A549 (cell line): ENCODE measurements at regions not wholly inside any gene's neighbourhood (a gene's known extent, or its start where the extent isn't known, plus 50 kb on each side); places are given as distances from the start of the nearest gene placed in this dataset.

Source experiments
- ATAC-seq, 2 experiments: fragments of 200-7000 bp in 1 of 2; fragments of >200 bp in 1 of 2; cut with Nextera tagmentation in 1 of 2; cut with Tn5 transposase in 1 of 2; 3 replicates each; pipeline versions ENCODE4 v1.8.0 to v1.9.1; 2018 to 2020; ENCODE audit warnings: mild to moderate bottlenecking in 1 of 2, moderate library complexity in 1 of 2
- CTCF ChIA-PET: fragments of 300-600 bp; sonication (Branson Sonifier 250); formaldehyde crosslinking; extraction: SDS; loops from one replicate; lab custom pipeline; 2021; ENCODE audit warnings: antibody characterized with exemption, inconsistent platforms; lab: Yijun Ruan, JAX
- POLR2A ChIA-PET: fragments of 350-600 bp; formaldehyde crosslinking; extraction: SDS; loops from one replicate; lab custom pipeline; 2021; ENCODE audit warnings: antibody characterized with exemption, inconsistent platforms; lab: Yijun Ruan, JAX
- DNase-seq, 2 experiments: peaks; one replicate each; pipeline versions ENCODE4 v3.0.0 to v3.0.0-alpha.2; 2011 to 2016; ENCODE audit warnings: low read depth in 1 of 2, low spot score in 1 of 2
- FAIRE-seq: peaks from 2 replicates; lab custom pipeline; 2011; peaks lifted over from hg19 to GRCh38; lab: Jason Lieb, UNC
- H3K27ac ChIP-seq, 2 experiments: fragments of >200 bp; sonication (Bioruptor Twin); formaldehyde crosslinking; 3 replicates each; pipeline ENCODE4 v1.5.1; 2016 to 2017
- H3K4me1 ChIP-seq: fragments of >200 bp; sonication (Bioruptor Twin); formaldehyde crosslinking; 3 replicates; pipeline ENCODE4 v1.6.1; 2016
- H3K4me2 ChIP-seq: fragments of >200 bp; sonication (Bioruptor Twin); formaldehyde crosslinking; 3 replicates; pipeline ENCODE4 v1.6.1; 2016
- H3K4me3 ChIP-seq: fragments of >200 bp; sonication (Bioruptor Twin); formaldehyde crosslinking; 3 replicates; pipeline ENCODE4 v1.5.1; 2016
- H3K9me3 ChIP-seq: fragments of >200 bp; sonication (Bioruptor Twin); formaldehyde crosslinking; 3 replicates; pipeline ENCODE4 v1.6.1; 2016
- BCL3 ChIP-seq: fragments of >200 bp; sonication (Bioruptor Twin); formaldehyde crosslinking; IDR thresholded peaks from 3 replicates; pipeline ENCODE4 v1.6.1; 2016
- CHD2 ChIP-seq: fragments of 150-350 bp; IDR thresholded peaks from 2 replicates; pipeline ENCODE4 v1.6.1; 2014; ENCODE audit warnings: low read length; ENCODE audit not compliant: partially characterized antibody
- CTCF ChIP-seq: fragments of >200 bp; sonication (Bioruptor Twin); formaldehyde crosslinking; IDR thresholded peaks from 3 replicates; pipeline ENCODE4 v1.5.1; 2016
- ELK1 ChIP-seq: fragments of 150-350 bp; IDR thresholded peaks from 2 replicates; pipeline ENCODE4 v1.6.1; 2014; ENCODE audit warnings: low read depth, mild to moderate bottlenecking, low read length
- FOXS1 ChIP-seq: fragments of 250-450 bp; sonication (Bioruptor Pico); IDR thresholded peaks from 2 replicates; pipeline ENCODE4 v1.5.0; 2020; ENCODE audit warnings: mild to moderate bottlenecking, moderate library complexity
- HDAC2 ChIP-seq: fragments of 200-600 bp; sonication (generic); IDR thresholded peaks from 2 replicates; pipeline ENCODE4 v1.6.1; 2016
- HES2 ChIP-seq: fragments of >200 bp; sonication (Bioruptor Twin); formaldehyde crosslinking; IDR thresholded peaks from 2 replicates; pipeline ENCODE4 v1.6.1; 2016
- HEYL ChIP-seq: fragments of 250-450 bp; sonication (Bioruptor Pico); IDR thresholded peaks from 2 replicates; pipeline ENCODE4 v1.8.0; 2021; ENCODE audit warnings: mild to moderate bottlenecking, moderate library complexity
- HOXA7 ChIP-seq: fragments of 250-450 bp; sonication (Bioruptor Pico); IDR thresholded peaks from 2 replicates; pipeline ENCODE4 v1.5.0; 2020; ENCODE audit warnings: mild to moderate bottlenecking, moderate library complexity
- KDM1A ChIP-seq: fragments of 200-600 bp; sonication (generic); IDR thresholded peaks from 2 replicates; pipeline ENCODE4 v1.6.1; 2016; ENCODE audit warnings: low read depth, mild to moderate bottlenecking
- KDM5A ChIP-seq: fragments of 200-600 bp; sonication (generic); IDR thresholded peaks from 2 replicates; pipeline ENCODE4 v1.6.1; 2016; ENCODE audit warnings: antibody characterized with exemption, mild to moderate bottlenecking
- MAFK ChIP-seq: fragments of 450-650 bp; IDR thresholded peaks from 2 replicates; pipeline ENCODE4 v1.6.1; 2014; ENCODE audit not compliant: partially characterized antibody
- MAZ ChIP-seq: fragments of 150-350 bp; IDR thresholded peaks from 2 replicates; pipeline ENCODE4 v1.6.1; 2014; ENCODE audit warnings: antibody characterized with exemption, low read depth, low read length, borderline replicate concordance
- PBX3 ChIP-seq: IDR thresholded peaks from 2 replicates; pipeline ENCODE4 v1.6.1; 2012
- PHF8 ChIP-seq: fragments of 200-600 bp; sonication (generic); IDR thresholded peaks from 2 replicates; pipeline ENCODE4 v1.6.1; 2016; ENCODE audit warnings: low read depth, mild to moderate bottlenecking, antibody characterized with exemption, moderate library complexity, borderline replicate concordance
- RAD21 ChIP-seq, 2 experiments: fragments of >200 bp in 1 of 2; sonication (Bioruptor Twin) in 1 of 2; formaldehyde crosslinking in 1 of 2; IDR thresholded peaks in 1 of 2; conservative IDR thresholded peaks in 1 of 2; 2 replicates in 1 of 2; 3 replicates in 1 of 2; pipeline ENCODE4 v1.6.1; 2012 to 2018; ENCODE audit warnings: inconsistent platforms in 1 of 2
- REST ChIP-seq: fragments of 200-600 bp; sonication (generic); IDR thresholded peaks from 2 replicates; pipeline ENCODE4 v1.6.1; 2016; ENCODE audit warnings: antibody characterized with exemption, mild to moderate bottlenecking, moderate library complexity
- SREBF2 ChIP-seq: fragments of 450-650 bp; IDR thresholded peaks from 2 replicates; pipeline ENCODE4 v1.6.1; 2014; ENCODE audit warnings: mild to moderate bottlenecking, moderate library complexity
- ZC3H11A ChIP-seq: fragments of 450-650 bp; IDR thresholded peaks from 2 replicates; pipeline ENCODE4 v1.6.1; 2014; ENCODE audit warnings: antibody characterized with exemption, mild to moderate bottlenecking
- ZSCAN20 ChIP-seq: fragments of 250-450 bp; sonication (Bioruptor Pico); IDR thresholded peaks from 2 replicates; pipeline ENCODE4 v1.8.0; 2022; ENCODE audit warnings: mild to moderate bottlenecking, moderate library complexity
- WGBS: methylation state at CpG from one replicate; pipeline ENCODE4 v1.1.6; 2017; ENCODE audit errors: missing lambda C conversion rate; 5-methylcytosine and 5-hydroxymethylcytosine counted together

- CTCF ChIA-PET: no interaction called here
Measured at GRCh38 chr20:40806929-40807820, 118.1 kb upstream of the MAFB start.

More at GRCh38 chr20:40806929-40807820, 118.1 kb upstream of the MAFB start:
- Histone ChIP-seq H3K4me1 (no peaks in the 10 kb centered on the region), H3K27ac (no peak overlapping the region), H3K9me3 (no peaks in the 10 kb centered on the region), H3K4me3 (no peak overlapping the region), H3K4me2 (no peak overlapping the region)
- POLR2A ChIA-PET: no interaction called here
- FAIRE-seq: no peak
- TF ChIP-seq CTCF (no peak), FOXS1 (CRISPR knock-in tag) (no peak), ZSCAN20 (CRISPR knock-in tag) (no peak), HDAC2 (no peak), BCL3 (no peak), PBX3 (no peak), PHF8 (no peak), CHD2 (no peak), ZC3H11A (no peak), HEYL (CRISPR knock-in tag) (no peak), KDM5A (no peak), RAD21 (conservative IDR thresholded peaks at IDR 0.05 in 1 of 2, IDR thresholded peaks at IDR 0.05 in 1 of 2) (no peak), ELK1 (no peak), HOXA7 (CRISPR knock-in tag) (no peak), HES2 (no peak), MAZ (no peak), SREBF2 (no peak), REST (no peak), KDM1A (no peak), MAFK (no peak)
- 24% methylated on average over 21 of the region's 21 CpGs for WGBS
- no peak for DNase-seq
- ATAC-seq: no peak
